GM23248 (cell line): ENCODE measurements at regions not wholly inside any gene's neighbourhood (a gene's known extent, or its start where the extent isn't known, plus 50 kb on each side); places are given as distances from the start of the nearest gene placed in this dataset.

ENCODE experiments used
- EZH2 ChIP-seq: fragments of 200-600 bp; sonication (generic); IDR thresholded peaks from 2 replicates; pipeline ENCODE4 v1.6.1; 2018; ENCODE audit warnings: antibody characterized with exemption, mild to moderate bottlenecking; ENCODE audit not compliant: insufficient read depth, poor library complexity, severe bottlenecking
- EZH2phosphoT487 ChIP-seq: fragments of 200-600 bp; sonication (generic); IDR thresholded peaks from 2 replicates; pipeline ENCODE4 v1.6.1; 2018; ENCODE audit warnings: antibody characterized with exemption, moderate library complexity, mild to moderate bottlenecking, low read depth; ENCODE audit not compliant: insufficient read depth

- TF ChIP-seq EZH2 (no peak), EZH2phosphoT487 (no peak)
Observed at GRCh38 chr16:80092681-80093080, 448.1 kb upstream of the DYNLRB2 start.
